22Rv1 (cell line): ENCODE measurements at regions not wholly inside any gene's neighbourhood (a gene's known extent, or its start where the extent isn't known, plus 50 kb on each side); places are given as distances from the start of the nearest gene placed in this dataset.

Source experiments
- CTCF ChIP-seq: fragments of 450-650 bp; IDR thresholded peaks from 2 replicates; pipeline ENCODE4 v1.5.1; 2017; ENCODE audit warnings: mild to moderate bottlenecking
- ZFX ChIP-seq: fragments of 450-650 bp; IDR thresholded peaks from 2 replicates; pipeline ENCODE4 v1.6.1; 2017; ENCODE audit warnings: antibody characterized with exemption, borderline replicate concordance

- no peak for TF ChIP-seq CTCF
- no peak for TF ChIP-seq ZFX
Observed at GRCh38 chr1:244212219-244212618, 161.1 kb downstream of the ZBTB18 start.
